GM21423 (cell line): ENCODE measurements at regions not wholly inside any gene's neighbourhood (a gene's known extent, or its start where the extent isn't known, plus 50 kb on each side); places are given as distances from the start of the nearest gene placed in this dataset.
"Not testable (repeated sequence)": the region's sequence is repeated elsewhere in the genome, so short reads cannot be mapped to it uniquely, and the experiment has no call there.

Source experiments
- ATAC-seq: cut with Tn5 transposase; IDR thresholded peaks from one replicate; pipeline ENCODE4 v1.9.1; 2021; ENCODE audit warnings: mild to moderate bottlenecking, moderate library complexity; ENCODE audit not compliant: unreplicated experiment

GRCh38 chr12:88667615-88668014, 87.3 kb upstream of the KITLG start:
- not testable (repeated sequence) for ATAC-seq

GRCh38 chr12:88665071-88665470, 84.8 kb upstream of the KITLG start:
- ATAC-seq: no peak

GRCh38 chr12:88662961-88663360, 82.7 kb upstream of the KITLG start:
- no peak for ATAC-seq

- ATAC-seq: no peak
Measured at GRCh38 chr12:88662093-88662492, 81.8 kb upstream of the KITLG start.

- ATAC-seq: no peak
Measured at GRCh38 chr12:88658009-88658408, 77.7 kb upstream of the KITLG start.

- ATAC-seq: no peak
Measured at GRCh38 chr12:88650715-88651114, 70.4 kb upstream of the KITLG start.

- ATAC-seq: no peak
Measured at GRCh38 chr12:88648625-88649024, 68.4 kb upstream of the KITLG start.

- no peak for ATAC-seq
Measured at GRCh38 chr12:88646824-88647223, 66.6 kb upstream of the KITLG start.

GRCh38 chr12:88645816-88646215, 65.5 kb upstream of the KITLG start:
- no peak for ATAC-seq

GRCh38 chr12:88644946-88645702, 64.9 kb upstream of the KITLG start:
- ATAC-seq: no peak

- ATAC-seq: no peak
Measured at GRCh38 chr12:88643685-88644084, 63.4 kb upstream of the KITLG start.

GRCh38 chr12:88642675-88643431, 62.6 kb upstream of the KITLG start:
- ATAC-seq: no peak

GRCh38 chr12:88638966-88639760, 58.9 kb upstream of the KITLG start:
- no peak for ATAC-seq

GRCh38 chr12:88638388-88638787, 58.1 kb upstream of the KITLG start:
- ATAC-seq: no peak

- no peak for ATAC-seq
Measured at GRCh38 chr12:88634008-88634407, 53.7 kb upstream of the KITLG start.

- ATAC-seq: no peak
Measured at GRCh38 chr12:88633312-88633711, 53.0 kb upstream of the KITLG start.

- ATAC-seq: no peak
Measured at GRCh38 chr12:88630561-88630960, 50.3 kb upstream of the KITLG start.
